Stimulated activated CD4-positive, alpha-beta T cell treated with anti-CD3 and anti-CD28 coated beads, Interleukin-1b, Interleukin-23, amount 100 ng/mL, for 24 hours (primary cell): ENCODE measurements at regions not wholly inside any gene's neighbourhood (a gene's known extent, or its start where the extent isn't known, plus 50 kb on each side); places are given as distances from the start of the nearest gene placed in this dataset.

Experiments
- DNase-seq, 4 experiments: peaks; one replicate each; pipeline ENCODE4 v3.0.0-alpha.2; 2020; ENCODE audit warnings: low read depth in 4 of 4, low spot score in 1 of 4

GRCh38 chr7:52712938-52713337, 322.5 kb upstream of the POM121L12 start:
- no peak for DNase-seq

GRCh38 chr7:52711951-52712350, 323.5 kb upstream of the POM121L12 start:
- DNase-seq = no peak

- no peak for DNase-seq
Measured at GRCh38 chr7:52708846-52709245, 326.6 kb upstream of the POM121L12 start.

GRCh38 chr7:52705768-52706167, 329.7 kb upstream of the POM121L12 start:
- DNase-seq = no peak

GRCh38 chr7:52700349-52700748, 335.1 kb upstream of the POM121L12 start:
- DNase-seq = no peak

GRCh38 chr7:52695973-52696595, 339.3 kb upstream of the POM121L12 start:
- no peak for DNase-seq

GRCh38 chr7:52691257-52691656, 344.2 kb upstream of the POM121L12 start:
- no peak for DNase-seq

- DNase-seq = no peak
Measured at GRCh38 chr7:52689912-52690311, 345.5 kb upstream of the POM121L12 start.

GRCh38 chr7:52685333-52685732, 350.1 kb upstream of the POM121L12 start:
- DNase-seq = no peak

- DNase-seq = no peak
Measured at GRCh38 chr7:52684388-52684787, 351.0 kb upstream of the POM121L12 start.

GRCh38 chr7:52682993-52683392, 352.4 kb upstream of the POM121L12 start:
- DNase-seq = no peak

- no peak for DNase-seq
Measured at GRCh38 chr7:52670608-52671225, 364.7 kb upstream of the POM121L12 start.

GRCh38 chr7:52669031-52669430, 366.4 kb upstream of the POM121L12 start:
- DNase-seq = no peak

GRCh38 chr7:52668435-52668834, 367.0 kb upstream of the POM121L12 start:
- DNase-seq = no peak

GRCh38 chr7:52659178-52659577, 376.3 kb upstream of the POM121L12 start:
- no peak for DNase-seq

GRCh38 chr7:52656098-52656497, 379.3 kb upstream of the POM121L12 start:
- no peak for DNase-seq

- no peak for DNase-seq
Measured at GRCh38 chr7:52652621-52653020, 382.8 kb upstream of the POM121L12 start.

- DNase-seq = no peak
Measured at GRCh38 chr7:52648872-52649271, 386.6 kb upstream of the POM121L12 start.

GRCh38 chr7:52647046-52647445, 388.4 kb upstream of the POM121L12 start:
- DNase-seq = no peak

- no peak for DNase-seq
Measured at GRCh38 chr7:52639981-52640380, 395.5 kb upstream of the POM121L12 start.

- no peak for DNase-seq
Measured at GRCh38 chr7:52639126-52639525, 396.3 kb upstream of the POM121L12 start.

- DNase-seq = no peak
Measured at GRCh38 chr7:52635021-52635420, 400.4 kb upstream of the POM121L12 start.

GRCh38 chr7:52620849-52621248, 414.6 kb upstream of the POM121L12 start:
- no peak for DNase-seq
